Colonic mucosa (tissue), 4 donors: ENCODE measurements at regions not wholly inside any gene's neighbourhood (a gene's known extent, or its start where the extent isn't known, plus 50 kb on each side); places are given as distances from the start of the nearest gene placed in this dataset.
"Not testable (repeated sequence)": the region's sequence is repeated elsewhere in the genome, so short reads cannot be mapped to it uniquely, and the experiment has no call there.

ENCODE experiments used
- DNase-seq: peaks from one replicate; pipeline ENCODE4 v3.0.0-alpha.2; 2020
- H3K27ac ChIP-seq: fragments of 200-600 bp; one replicate; pipeline ENCODE4 v1.8.0; 2021
- H3K27me3 ChIP-seq: fragments of 200-600 bp; one replicate; pipeline ENCODE4 v1.8.0; 2021
- H3K36me3 ChIP-seq: fragments of 200-600 bp; one replicate; pipeline ENCODE4 v1.8.0; 2021
- H3K4me1 ChIP-seq: fragments of 200-600 bp; one replicate; pipeline ENCODE4 v1.8.0; 2021; ENCODE audit warnings: mild to moderate bottlenecking
- H3K4me3 ChIP-seq: fragments of 200-600 bp; one replicate; pipeline ENCODE4 v1.8.0; 2021
- H3K9ac ChIP-seq, 2 donors: one replicate each; pipeline ENCODE4 v1.7.0; 2013; ENCODE audit warnings: control low read depth in 2 of 2, low read depth in 2 of 2, low read length in 2 of 2
- H3K9me3 ChIP-seq: fragments of 200-600 bp; one replicate; pipeline ENCODE4 v1.8.0; 2021
- intact Hi-C: fragments of 100-400 bp; cut with DNase I; formaldehyde crosslinking; loops from one replicate; pipeline ENCODE4 v1.14.1; 2022
- TF ChIP-seq, protein P1 (sequence below): fragments of 200-600 bp; IDR thresholded peaks from one replicate; pipeline ENCODE4 v1.8.0; 2022; ENCODE audit warnings: antibody characterized with exemption, mild to moderate bottlenecking
- donor health status: healthy.
- donor health status: DM: no; HTN: no; CAD: no.
- donor health status: DM: no; HTN: no; CAD: no.

DNA sequence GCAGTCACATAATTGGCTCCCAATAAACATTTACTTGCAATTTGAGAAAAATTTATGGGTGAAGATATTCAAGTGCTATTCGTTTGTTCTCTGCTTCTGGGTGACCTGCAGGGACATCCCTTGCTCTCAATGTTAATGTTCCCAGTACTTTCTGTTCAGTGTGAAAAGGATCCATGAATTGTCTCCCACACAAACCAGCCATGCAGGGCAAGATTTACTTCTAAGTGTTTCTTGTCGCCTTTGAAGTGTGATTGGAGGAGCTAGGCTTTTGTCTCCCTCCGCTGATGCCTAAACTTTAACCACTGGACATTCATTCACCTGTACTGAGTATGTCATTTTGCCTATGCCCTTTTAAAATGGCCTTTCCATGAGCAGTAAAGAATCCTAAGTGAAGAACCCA is 66.4 kb upstream of the ADA2 start:
- no peaks in the 10 kb centered on the region for H3K4me1 ChIP-seq
- intact Hi-C loops, result no loop called here

DNA sequence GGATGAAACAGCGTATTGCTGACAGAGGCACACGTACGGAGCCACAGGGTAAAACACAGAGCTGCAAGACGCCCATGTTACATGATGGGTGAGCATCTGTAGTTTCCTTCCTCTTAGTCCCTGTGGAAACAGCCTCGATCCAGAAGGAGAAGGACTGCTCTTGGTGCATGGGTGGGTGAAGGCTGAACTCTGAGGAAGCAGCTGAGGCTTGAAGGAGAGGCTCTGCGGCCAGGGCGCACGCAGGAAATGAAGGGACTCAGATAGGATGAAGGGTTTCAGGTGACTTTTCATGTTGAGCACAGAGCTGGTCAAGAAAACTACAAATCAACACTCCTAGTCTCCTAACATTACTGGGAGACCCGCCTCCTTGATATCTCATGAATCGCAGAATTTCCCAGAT is 65.7 kb upstream of the ADA2 start:
- Histone ChIP-seq H3K4me1 (no peaks in the 10 kb centered on the region), H3K36me3 (no peaks in the 10 kb centered on the region), H3K9me3 (no peaks in the 10 kb centered on the region), H3K27ac (no peak overlapping the region), H3K4me3 (no peak overlapping the region), H3K27me3 (no peaks in the 10 kb centered on the region), H3K9ac (no peak overlapping the region)
- TF ChIP-seq, protein P1, sequence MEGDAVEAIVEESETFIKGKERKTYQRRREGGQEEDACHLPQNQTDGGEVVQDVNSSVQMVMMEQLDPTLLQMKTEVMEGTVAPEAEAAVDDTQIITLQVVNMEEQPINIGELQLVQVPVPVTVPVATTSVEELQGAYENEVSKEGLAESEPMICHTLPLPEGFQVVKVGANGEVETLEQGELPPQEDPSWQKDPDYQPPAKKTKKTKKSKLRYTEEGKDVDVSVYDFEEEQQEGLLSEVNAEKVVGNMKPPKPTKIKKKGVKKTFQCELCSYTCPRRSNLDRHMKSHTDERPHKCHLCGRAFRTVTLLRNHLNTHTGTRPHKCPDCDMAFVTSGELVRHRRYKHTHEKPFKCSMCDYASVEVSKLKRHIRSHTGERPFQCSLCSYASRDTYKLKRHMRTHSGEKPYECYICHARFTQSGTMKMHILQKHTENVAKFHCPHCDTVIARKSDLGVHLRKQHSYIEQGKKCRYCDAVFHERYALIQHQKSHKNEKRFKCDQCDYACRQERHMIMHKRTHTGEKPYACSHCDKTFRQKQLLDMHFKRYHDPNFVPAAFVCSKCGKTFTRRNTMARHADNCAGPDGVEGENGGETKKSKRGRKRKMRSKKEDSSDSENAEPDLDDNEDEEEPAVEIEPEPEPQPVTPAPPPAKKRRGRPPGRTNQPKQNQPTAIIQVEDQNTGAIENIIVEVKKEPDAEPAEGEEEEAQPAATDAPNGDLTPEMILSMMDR, result no peak
- DNase-seq, result no peak
- intact Hi-C loops, result no loop called here

More for the DNA sequence above, 66.4 kb upstream of the ADA2 start:
- no peak overlapping the region for H3K27ac ChIP-seq
- TF ChIP-seq, protein P1, result no peak
- H3K36me3 ChIP-seq, result no peaks in the 10 kb centered on the region
- no peaks in the 10 kb centered on the region for H3K9me3 ChIP-seq
- H3K4me3 ChIP-seq, result no peak overlapping the region
- H3K27me3 ChIP-seq, result no peaks in the 10 kb centered on the region
- no peak overlapping the region for H3K9ac ChIP-seq
- DNase-seq, result no peak

DNA sequence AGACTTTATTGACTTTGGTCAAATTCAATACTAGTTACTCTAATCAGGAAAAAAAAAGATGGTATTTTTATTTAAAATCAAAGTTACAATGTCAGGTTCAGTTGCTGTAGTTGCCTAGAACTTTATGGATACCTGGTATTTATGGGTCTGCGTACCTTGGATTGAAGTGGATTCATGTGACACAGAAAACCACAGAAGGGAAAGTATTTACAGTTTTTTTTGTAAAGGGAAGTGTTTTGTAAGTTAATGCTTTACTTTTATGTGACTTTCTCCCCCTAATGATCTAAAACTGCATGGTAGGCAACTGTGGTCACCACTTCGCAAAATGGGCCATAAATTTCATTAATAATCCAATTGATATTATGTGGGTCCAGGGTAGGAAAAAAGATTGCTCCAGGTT is 65.2 kb upstream of the ADA2 start:
- H3K4me3 ChIP-seq, result no peak overlapping the region
- TF ChIP-seq, protein P1, result no peak
- no peak overlapping the region for H3K9ac ChIP-seq
- DNase-seq, result no peak
- H3K27me3 ChIP-seq, result no peaks in the 10 kb centered on the region
- intact Hi-C loops, result no loop called here
- no peaks in the 10 kb centered on the region for H3K4me1 ChIP-seq
- H3K36me3 ChIP-seq, result no peaks in the 10 kb centered on the region
- no peaks in the 10 kb centered on the region for H3K9me3 ChIP-seq
- no peak overlapping the region for H3K27ac ChIP-seq

DNA sequence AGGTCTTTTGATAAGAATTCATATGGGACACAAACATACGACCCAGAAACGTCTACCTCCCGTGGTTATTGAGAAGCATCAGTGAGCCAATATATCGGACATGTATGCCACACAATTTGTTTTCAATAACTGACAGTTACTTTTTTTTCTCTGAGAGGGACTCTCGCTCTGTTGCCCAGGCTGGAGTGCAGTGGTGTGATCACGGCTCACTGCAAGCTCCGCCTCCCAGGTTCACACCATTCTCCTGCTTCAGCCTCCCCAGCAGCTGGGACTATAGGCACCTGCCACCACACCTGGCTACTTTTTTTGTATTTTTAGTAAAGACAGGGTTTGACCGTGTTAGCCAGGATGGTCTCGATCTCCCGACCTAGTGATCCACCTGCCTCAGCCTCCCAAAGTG is 64.6 kb upstream of the ADA2 start:
- H3K27ac ChIP-seq, H3K27me3 ChIP-seq, H3K4me1 ChIP-seq, H3K36me3 ChIP-seq, intact Hi-C loops, DNase-seq, H3K9ac ChIP-seq, H3K4me3 ChIP-seq, H3K9me3 ChIP-seq: not testable (repeated sequence)

DNA sequence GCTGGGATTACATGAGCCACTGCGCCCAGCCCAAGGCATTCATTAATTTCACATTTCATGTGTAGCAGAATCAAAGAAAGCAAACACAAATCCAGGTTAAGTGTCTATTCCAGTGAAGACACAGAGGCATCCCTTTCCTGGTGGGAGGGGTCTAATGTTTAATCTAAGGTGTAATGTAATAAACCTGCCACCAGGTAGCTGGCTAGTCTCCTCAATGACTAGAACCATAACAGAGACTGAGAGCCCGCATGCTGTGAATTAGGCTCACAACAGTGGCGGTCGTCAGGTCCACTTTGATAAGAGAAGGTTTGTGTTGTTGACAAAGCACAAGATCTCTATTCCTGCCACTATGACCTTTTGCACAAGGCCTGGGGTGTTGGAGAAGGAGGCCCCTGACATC is 64.2 kb upstream of the ADA2 start:
- Histone ChIP-seq H3K4me1 (no peaks in the 10 kb centered on the region), H3K4me3 (no peak overlapping the region), H3K27ac (no peak overlapping the region), H3K9me3 (no peaks in the 10 kb centered on the region), H3K27me3 (no peaks in the 10 kb centered on the region), H3K9ac (no peak overlapping the region), H3K36me3 (no peaks in the 10 kb centered on the region)
- no peak for DNase-seq
- TF ChIP-seq, protein P1, result no peak
- intact Hi-C loops, result no loop called here

DNA sequence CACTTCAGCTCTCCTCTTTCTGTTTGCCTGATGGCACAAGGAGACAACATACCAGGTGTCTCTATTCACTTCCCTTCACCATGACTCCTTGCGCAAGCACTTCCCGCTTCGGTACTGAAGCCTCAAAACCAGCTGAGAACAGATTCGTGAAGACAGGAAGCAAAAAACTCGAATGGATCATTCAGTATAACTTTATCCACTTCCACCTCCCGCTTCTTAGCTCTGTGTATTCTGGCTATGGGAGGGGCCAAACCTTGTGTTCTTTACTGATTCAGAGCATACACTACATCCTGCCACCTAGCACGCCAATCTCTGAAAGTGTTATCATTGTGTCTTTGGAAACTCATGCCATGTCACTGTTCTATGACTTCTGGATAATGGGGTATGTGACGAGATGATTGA is 62.2 kb upstream of the ADA2 start:
- no peaks in the 10 kb centered on the region for H3K27me3 ChIP-seq
- H3K27ac ChIP-seq, result no peak overlapping the region
- TF ChIP-seq, protein P1, result no peak
- H3K9ac ChIP-seq, result no peak overlapping the region
- H3K36me3 ChIP-seq, result no peaks in the 10 kb centered on the region
- intact Hi-C loops, result no loop called here
- H3K4me1 ChIP-seq, result no peaks in the 10 kb centered on the region
- no peak for DNase-seq
- no peak overlapping the region for H3K4me3 ChIP-seq
- no peaks in the 10 kb centered on the region for H3K9me3 ChIP-seq
